HG03159 (cell line): ENCODE measurements at regions not wholly inside any gene's neighbourhood (a gene's known extent, or its start where the extent isn't known, plus 50 kb on each side); places are given as distances from the start of the nearest gene placed in this dataset.
"Not testable (repeated sequence)": the region's sequence is repeated elsewhere in the genome, so short reads cannot be mapped to it uniquely, and the experiment has no call there.

Source experiments
- ATAC-seq: cut with Tn5 transposase; IDR thresholded peaks from one replicate; pipeline ENCODE4 v1.9.1; 2021; ENCODE audit warnings: mild to moderate bottlenecking, moderate library complexity; ENCODE audit not compliant: unreplicated experiment

DNA sequence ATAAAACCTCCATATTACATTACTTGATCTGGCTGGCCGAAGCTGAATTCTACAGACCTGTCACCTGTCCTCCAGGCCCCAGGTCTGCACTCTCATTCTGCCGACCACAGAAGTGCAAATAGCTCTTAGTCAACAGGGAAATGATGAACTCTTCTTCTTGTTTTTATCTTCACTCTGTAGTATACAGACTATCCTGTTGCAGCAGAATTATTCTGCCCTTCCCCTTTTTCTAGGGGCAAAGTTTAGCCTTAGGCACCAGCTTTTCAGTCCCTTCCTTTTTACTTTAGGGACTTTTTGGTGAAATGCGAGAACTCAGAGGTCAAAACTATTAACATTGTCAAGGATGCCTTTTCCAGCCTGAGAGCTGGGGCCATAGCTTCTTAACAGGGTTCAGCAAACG lies 229.6 kb upstream of the EGLN3 start:
- ATAC-seq, result no peak

DNA sequence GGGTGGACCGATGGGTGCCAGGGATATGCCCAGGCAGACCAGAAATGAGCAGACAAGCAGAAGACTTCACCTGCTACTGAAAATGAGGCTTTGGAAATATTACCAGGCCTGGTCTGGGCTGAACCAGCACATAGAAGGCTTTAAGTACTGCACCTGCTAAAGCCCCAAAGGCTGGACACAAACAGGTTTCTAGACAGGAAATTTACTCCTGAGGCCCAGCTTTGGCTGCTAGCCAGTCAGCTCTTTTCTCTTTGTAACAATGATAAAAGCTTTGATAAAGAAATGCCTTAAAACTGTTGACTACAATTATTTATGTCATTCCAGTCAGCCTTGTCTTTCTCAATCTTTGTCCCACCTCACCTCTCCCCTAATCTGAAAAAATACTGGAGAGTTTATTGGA lies 228.9 kb upstream of the EGLN3 start:
- no peak for ATAC-seq

DNA sequence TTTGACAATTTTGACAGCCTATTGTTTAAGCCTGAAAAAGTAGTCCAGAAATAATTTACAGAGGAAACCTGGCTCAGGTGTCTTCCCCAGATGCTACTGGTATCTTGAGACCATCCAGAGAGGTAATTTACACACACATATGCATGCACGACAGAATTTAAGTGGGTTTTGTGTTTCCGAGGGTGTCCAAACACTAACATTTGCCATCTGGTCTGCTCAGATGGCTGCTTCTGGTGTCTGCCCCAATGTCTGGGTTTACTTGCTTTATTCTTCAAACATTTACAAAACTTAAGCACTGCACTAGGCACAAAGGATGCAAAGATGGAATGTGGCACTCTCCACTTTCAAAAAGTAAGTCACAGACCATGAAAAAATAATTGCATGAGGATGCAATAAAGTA lies 226.6 kb upstream of the EGLN3 start:
- ATAC-seq, result no peak

DNA sequence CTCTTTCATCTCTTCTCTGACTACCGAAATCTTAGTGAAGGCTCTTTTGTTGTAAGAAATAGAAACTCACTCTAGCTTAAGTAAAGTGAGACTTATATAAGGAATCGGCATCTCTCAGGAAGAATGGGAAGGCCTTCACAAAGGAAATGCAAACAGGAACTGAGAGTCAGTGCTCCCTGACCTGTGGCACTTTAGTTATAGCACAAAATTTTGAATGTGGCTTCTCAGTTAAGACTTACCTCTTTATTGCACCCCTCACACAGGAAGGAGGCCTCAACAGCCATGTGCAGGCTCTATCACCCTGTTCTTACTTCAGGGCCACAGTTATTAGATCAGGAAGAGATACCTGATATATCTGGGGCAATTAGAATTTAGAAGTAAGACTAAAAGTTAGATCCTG lies 224.7 kb upstream of the EGLN3 start:
- no peak for ATAC-seq

DNA sequence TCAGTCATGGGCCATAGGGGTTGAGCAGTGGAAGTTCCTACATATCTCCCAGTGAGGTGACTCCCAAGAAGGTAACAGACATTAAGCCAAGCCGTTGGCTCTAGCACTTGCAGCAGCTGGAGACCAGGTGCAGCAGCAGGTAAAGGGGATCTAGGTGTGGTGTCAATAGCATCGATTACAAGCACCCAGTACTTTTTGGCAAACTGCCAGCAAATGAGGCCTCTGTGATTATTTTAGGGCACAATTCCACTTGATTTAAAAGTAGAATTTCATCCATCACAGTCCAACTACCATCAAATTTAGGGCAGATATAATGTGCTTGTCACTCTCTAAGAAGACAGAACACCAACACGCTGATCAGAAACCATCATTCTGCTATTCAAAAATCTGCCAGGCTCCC lies 224.1 kb upstream of the EGLN3 start:
- ATAC-seq, result no peak

DNA sequence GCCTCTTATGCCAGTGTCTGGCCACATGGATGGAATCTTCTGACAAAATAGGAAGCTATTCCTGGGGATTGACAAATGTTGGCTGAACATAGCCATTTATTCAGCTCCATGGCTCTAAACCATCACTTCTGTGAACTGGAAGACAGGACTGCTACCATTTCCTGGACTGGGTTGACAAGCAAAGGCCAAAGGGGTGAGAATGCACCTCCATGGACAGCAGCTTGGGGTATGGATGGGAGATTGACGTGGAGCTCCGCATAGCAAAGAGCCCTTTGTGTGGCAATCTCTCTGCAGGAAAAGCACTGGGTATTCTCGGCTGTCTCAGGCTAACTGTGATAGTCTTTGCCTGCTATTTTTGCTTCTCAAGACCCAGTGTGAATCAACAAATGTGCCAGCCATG lies 223.0 kb upstream of the EGLN3 start:
- ATAC-seq, result no peak

DNA sequence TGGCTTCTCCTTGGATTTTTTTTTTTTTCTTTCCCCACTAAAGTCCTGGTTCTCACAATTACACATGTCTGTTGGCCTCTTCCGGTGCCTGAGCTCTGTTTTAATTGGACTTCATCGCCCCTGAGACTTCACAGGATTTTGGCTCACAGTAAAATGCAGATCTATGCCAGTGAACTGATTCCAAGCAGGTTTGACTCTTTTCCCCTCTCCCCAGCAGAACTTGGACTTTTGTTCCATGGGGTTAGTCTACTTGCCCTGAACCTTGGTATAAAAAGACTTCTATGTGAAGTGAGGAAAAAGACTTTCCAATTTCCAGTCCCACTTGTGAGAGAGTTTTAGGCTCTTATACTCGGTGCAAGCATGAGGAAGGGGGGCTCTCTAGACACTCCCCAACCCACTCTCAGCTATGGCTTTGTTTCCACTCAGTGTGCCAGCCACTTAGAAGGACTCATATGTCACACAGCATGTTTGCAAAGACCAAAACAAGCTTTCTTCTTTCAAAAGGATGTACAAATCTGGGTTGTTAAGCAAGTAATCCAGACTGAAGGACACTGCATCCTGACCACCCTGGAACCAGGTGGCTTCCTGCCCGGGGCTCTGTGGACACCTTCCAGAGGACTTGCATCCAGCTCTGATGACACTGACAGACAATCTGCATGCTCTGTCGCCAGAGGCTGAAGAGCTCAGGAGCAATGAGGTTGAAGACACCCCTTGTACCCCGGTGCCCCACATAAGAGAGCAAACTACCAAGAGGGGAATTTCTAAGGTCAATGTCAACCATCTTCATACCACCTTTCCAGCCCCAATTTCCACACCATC lies 221.9 kb upstream of the EGLN3 start:
- no peak for ATAC-seq

DNA sequence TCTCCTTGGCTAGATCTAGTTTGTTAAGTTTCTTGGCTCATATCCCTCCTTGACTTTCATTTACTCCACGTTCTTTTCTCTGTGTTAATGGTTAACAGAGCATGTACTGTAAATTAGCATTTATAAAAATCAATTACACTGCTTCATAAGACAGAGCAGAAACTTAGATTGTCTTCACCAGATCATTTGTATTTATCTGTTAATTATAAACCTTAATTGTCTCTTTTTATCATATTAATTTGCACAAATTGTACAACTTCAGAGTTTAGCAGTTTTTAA lies 221.2 kb upstream of the EGLN3 start:
- ATAC-seq, result no peak

DNA sequence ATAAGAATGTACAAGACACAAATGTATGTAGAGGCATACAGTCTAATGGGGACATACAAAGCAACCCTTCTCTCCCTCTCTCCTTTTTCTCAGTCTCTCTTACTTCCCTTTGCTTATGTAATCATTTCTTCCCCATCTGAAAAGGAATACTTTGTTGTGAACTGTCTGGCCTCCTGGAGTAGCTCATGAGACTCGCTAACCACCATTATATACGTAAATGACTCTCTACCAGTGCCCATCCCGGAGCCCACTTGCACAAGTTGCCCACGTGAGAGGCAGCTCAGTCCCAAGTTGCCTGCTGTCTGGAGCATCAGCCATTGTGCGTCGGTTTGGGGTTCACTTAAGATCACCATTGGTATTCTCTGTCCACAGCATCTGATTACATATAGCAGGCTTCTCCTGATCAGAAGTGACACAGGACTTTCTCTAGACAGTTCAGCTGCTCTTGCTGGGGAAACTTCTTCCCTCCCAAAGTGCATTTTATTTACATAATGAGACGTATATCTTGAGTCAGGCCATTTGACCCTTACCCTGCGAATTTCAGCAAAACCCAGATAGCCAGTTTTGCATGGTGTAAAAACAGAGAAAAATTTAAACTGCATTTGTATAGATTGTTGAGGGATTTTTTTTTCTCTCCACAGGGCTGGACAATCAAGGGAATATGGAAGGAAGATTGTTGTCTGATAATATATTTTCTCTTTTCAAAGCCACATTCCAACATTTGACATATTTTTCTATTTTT lies 220.7 kb upstream of the EGLN3 start:
- ATAC-seq, result no peak

DNA sequence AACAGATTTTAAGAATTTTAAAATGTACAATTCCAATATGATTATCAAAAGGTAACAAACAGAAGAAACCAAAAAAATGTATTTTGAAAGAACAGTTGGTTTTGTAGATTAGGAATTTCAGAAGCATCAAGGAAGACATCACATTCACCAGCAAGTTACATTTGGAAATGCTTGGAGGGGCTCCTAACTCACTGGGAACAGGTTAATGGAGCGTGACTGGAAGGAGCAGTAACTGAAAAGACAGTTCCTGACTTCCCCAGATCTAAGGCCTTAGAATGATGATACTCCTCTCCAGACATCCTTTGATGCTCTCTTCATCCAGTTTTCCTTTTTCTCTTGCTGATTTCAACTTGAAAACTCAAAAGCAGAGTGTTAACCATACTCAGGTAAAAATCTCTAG lies 220.0 kb upstream of the EGLN3 start:
- no peak for ATAC-seq

DNA sequence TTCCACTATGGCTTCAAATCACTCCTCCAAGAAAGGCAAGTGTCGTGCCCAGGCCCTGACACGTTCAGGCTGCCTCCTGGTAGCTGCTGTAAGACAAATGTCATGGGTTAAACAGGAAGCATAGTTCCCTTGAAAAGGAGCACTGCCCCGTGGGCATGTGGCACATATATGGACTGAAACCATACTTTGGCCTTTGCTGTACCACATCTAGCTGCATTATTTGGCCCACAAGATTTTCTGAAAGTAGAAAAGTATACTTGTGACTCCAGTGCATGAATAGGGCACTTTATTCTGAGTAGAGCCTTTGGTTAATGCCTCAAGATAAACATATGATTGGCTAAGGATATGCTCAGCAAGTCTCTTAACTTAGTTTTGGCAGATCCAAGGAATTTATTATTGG lies 218.7 kb upstream of the EGLN3 start:
- no peak for ATAC-seq

DNA sequence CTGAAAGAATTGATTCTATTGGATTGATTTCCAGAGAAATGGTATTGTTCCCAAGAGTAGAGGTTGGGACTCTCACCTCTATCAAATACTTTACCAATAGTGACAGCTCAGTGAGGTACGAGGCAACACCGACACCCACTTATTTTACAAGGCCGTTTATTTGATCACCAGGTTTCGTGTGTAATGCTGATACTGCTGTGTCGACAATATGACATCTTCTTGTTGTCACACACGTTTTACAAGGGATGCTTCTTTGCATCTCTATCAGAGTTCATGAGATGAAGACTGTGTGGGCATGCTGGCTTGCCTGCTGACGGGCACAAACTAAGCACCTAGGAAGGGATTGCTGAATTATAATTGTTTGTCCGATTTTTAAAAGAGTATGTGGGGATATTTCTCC lies 217.8 kb upstream of the EGLN3 start:
- ATAC-seq, result no peak

DNA sequence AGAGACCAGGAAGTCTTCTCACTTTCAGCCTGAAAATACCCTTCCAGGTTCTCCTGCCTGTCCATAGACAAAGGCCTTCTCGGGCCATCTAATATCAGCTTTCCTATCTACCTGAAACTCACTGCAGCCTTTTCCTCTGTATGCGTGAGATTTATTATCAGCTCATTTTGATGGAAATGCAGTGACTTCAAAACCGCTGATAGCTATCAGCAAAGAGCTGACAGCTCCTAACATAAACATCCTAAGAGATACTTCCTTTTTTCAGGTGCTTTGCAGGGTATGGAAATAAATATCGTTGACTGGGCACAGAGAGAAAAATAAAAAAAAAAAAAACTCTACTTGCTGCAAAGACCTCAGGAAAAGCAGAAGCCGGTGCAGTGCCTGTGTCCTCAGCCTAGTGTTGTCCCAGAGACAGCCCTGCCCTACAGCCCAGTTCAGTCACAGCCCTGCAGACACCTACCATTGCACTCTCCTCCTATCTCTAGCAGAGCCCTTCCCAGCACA lies 215.0 kb upstream of the EGLN3 start:
- no peak for ATAC-seq

DNA sequence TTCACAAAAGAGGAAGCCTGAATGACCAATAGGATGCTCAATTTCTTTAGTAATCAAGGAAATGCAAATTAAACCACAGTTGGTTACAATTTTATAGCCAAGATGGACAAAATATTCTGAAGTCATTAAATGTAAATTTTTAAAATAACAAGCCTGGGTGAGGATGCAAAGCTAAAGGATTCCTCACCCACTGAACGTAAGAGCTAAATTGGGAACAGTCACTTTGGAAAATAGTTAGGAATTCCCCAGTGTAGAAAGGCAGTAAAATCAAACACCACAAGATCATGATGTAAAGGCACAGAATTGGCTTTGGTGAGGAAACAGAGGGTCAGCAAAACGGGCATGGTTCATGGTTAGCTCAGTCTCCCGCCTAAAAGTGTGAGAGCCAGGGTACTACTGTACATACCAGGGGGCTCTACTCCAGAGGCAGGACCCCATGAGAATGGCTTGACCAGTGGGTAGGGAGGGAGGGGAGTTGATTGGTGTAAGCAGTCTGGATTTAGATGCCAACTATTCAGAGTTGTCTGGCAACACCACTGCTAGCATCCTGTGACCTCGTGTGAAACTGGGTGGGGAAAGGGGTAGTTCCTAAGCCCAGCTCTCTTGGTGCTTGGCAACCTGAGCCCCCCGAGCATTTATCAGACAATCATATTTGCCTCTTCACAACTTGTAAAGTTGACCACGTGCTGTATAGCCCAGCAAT lies 213.4 kb upstream of the EGLN3 start:
- ATAC-seq, result no peak

DNA sequence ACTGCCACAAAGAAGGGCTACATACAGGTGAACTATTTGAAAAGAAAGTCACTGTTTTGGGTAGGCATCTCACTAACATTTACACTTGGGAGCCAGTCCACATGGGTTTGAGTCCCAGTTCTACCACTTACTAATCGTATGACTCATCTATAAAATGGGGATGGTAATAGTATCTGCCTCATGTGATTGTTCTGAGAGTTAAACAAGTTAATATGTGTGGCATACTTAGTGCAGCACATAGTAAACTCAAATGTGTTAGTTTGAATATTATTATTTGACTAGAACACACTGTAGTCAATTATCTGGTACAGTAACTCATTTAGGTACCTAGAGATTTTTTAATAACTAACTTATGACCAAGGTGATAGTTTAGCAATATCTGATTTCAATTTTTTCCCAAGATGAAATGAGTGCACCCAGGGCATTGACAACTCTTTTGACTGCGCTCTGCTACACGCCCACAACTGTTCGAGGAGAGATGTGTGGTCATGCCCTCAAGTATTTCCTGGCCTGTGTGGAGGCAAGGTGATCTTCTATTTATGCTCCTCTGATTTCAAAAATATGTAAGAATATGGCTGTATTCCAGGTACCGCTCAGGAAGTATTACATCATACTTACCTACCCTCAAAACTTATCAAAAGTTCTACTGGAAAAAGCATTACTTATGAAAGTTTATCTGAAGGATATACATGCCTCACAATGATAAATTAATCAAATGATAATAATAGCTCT lies 210.6 kb upstream of the EGLN3 start:
- no peak for ATAC-seq

DNA sequence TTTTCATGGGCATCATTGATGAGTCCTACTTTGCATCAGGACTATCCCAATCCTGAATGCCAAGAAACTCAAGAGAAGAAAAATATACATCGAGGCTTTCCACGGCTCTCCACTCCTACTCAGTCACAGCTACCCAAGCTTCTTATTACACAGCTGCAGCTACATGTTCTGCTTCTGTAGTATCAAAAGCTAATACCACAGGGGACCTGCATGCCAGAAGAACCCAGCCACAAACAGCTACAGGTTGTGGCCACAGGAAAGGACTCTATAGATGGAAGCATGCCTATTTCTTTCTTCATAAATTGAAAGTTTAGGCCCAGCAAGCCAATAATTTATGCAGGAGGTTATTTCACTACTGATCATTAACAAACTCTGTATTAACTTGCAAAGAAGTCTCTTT lies 209.7 kb upstream of the EGLN3 start:
- no peak for ATAC-seq

DNA sequence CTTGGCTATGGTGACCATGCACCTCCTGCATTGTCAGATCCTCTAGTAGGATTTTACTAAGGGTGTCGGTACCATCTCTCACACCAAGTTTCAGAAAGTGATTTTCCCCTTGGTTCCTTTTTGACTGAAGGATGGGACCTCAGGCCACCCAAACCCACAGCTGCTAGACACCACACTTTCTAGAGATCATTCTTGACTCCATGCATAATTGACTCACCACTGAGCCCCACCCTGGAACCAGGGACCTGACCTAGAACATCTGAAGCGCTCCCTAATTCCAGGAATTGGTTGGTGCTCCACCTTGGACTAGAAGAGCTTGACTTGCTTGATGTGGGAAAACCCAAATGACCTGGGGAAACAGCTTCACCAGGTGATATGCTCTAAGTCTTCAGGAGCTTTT lies 206.8 kb upstream of the EGLN3 start:
- no peak for ATAC-seq

DNA sequence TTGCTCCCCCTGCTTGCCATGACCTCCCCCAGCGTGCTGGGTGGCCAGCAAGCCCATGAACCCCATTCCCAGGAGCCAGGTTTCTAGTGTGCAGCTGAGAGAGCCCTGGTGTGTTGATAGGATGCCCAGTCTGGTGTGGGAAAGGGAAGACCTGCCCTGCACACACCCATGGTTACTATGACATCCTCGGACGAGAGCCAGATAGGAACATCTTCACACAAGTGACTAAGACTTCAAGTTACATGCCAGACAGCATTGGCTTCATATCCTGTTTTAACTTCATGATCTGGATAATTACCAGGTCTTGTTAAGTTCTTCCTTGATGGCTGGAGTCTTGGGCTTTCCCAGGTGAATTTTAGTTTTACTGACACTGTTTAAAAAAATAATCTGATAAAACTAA lies 196.6 kb upstream of the EGLN3 start:
- ATAC-seq, result no peak

DNA sequence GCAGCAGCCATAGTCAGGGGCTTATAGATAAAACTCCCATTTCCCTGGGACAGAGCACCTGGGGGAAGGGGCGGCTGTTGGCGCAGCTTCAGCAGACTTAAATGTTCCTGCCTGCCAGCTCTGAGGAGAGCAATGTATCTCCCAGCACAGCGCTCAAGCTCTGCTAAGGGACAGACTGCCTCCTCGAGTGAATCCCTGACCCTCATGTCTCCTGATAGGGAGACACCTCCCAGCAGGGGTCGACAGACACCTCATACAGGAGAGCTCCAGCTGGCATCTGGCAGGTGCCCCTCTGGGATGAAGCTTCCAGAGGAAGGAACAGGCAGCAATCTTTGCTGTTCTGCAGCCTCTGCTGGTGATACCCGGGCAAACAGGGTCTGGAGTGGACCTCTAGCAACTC lies 189.3 kb upstream of the EGLN3 start:
- not testable (repeated sequence) for ATAC-seq

DNA sequence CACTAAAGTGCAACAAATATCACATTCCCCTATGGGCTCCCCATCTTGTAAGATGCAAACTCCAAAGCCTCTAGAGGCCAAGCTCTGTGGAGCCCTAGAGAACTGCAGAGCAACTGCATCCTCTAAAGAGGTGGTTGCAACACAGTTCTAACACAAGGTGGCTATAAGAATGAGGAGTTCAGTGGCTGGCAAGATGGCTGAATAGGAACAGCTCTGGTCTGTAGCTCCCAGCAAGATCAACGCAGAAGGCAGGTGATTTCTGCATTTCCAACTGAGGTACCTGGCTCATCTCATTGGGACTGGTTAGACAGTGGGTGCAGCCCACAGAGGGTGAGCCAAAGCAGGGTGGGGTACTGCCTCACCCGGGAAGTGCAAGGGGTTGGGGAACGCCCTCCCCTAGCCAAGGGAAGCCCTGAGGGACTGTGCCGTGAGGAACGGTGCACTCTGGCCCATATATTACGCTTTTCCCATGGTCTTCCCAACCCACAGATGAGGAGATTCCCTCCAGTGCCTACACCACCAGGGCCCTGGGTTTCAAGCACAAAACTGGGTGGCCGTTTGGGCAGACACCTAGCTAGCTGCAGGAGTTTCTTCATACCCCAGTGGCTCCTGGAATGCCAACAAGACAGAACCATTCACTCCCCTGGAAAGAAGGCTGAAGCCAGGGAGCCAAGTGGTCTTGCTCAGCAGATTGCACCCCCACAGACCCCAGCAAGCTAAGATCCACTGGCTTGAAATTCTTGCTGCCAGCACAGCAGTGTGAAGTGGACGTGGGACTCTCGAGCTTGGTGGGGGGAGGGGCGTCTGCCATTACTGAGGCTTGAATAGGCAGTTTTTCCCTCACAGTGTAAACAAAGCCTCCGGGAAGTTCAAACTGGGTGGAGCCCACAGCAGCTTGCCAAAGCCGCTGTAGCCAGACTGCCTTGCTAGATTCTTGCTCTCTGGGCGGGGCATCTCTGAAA lies 188.6 kb upstream of the EGLN3 start:
- not testable (repeated sequence) for ATAC-seq
